Skeletal muscle cell (primary cell): ENCODE measurements at regions not wholly inside any gene's neighbourhood (a gene's known extent, or its start where the extent isn't known, plus 50 kb on each side); places are given as distances from the start of the nearest gene placed in this dataset.

ENCODE experiments used
- DNase-seq: peaks from one replicate; pipeline ENCODE4 v3.0.0-alpha.2; 2010; ENCODE audit warnings: low read depth
- H3K4me3 ChIP-seq: 2 replicates; pipeline ENCODE4 v1.5.1; 2011; ENCODE audit warnings: low read depth, mild to moderate bottlenecking, control low read depth, low read length, moderate library complexity

GRCh38 chr9:21653589-21653988 is 148.8 kb upstream of the MTAP start:
- H3K4me3 ChIP-seq = no peak overlapping the region
- no peak for DNase-seq

GRCh38 chr9:21656776-21657674 is 145.4 kb upstream of the MTAP start:
- H3K4me3 ChIP-seq = no peak overlapping the region
- peak; percentile 29 for DNase-seq

GRCh38 chr9:21657966-21658667 is 144.3 kb upstream of the MTAP start:
- DNase-seq = no peak
- H3K4me3 ChIP-seq = no peak overlapping the region

- no peak overlapping the region for H3K4me3 ChIP-seq
- DNase-seq = no peak
These were observed 141.5 kb upstream of the MTAP start for GRCh38 chr9:21660976-21661375.

- H3K4me3 ChIP-seq = no peak overlapping the region
- DNase-seq = no peak
These were observed 140.8 kb upstream of the MTAP start for GRCh38 chr9:21661626-21662025.

GRCh38 chr9:21668516-21668915 is 133.9 kb upstream of the MTAP start:
- DNase-seq = no peak
- no peak overlapping the region for H3K4me3 ChIP-seq

GRCh38 chr9:21669701-21670100 is 132.7 kb upstream of the MTAP start:
- no peak overlapping the region for H3K4me3 ChIP-seq

GRCh38 chr9:21670374-21670773 is 132.1 kb upstream of the MTAP start:
- no peak overlapping the region for H3K4me3 ChIP-seq
- no peak for DNase-seq

More at GRCh38 chr9:21669701-21670100, 132.7 kb upstream of the MTAP start:
- DNase-seq = no peak

GRCh38 chr9:21672140-21672539 is 130.3 kb upstream of the MTAP start:
- no peak for DNase-seq
- H3K4me3 ChIP-seq = no peak overlapping the region

- H3K4me3 ChIP-seq = no peak overlapping the region
- DNase-seq = no peak
These were observed 129.7 kb upstream of the MTAP start for GRCh38 chr9:21672761-21673160.

GRCh38 chr9:21674894-21675293 is 127.5 kb upstream of the MTAP start:
- no peak overlapping the region for H3K4me3 ChIP-seq
- DNase-seq = no peak

- peak overlapping the region; percentile 8 for H3K4me3 ChIP-seq
- DNase-seq = no peak
These were observed 125.0 kb upstream of the MTAP start for GRCh38 chr9:21677387-21677786.

- DNase-seq = peak; percentile 61
- peak overlapping the region; percentile 8 for H3K4me3 ChIP-seq
These were observed 124.6 kb upstream of the MTAP start for GRCh38 chr9:21677834-21678233.

GRCh38 chr9:21679432-21679831 is 123.0 kb upstream of the MTAP start:
- H3K4me3 ChIP-seq = no peak overlapping the region
- DNase-seq = no peak

GRCh38 chr9:21680590-21680989 is 121.8 kb upstream of the MTAP start:
- no peak overlapping the region for H3K4me3 ChIP-seq
- DNase-seq = no peak

GRCh38 chr9:21681641-21682040 is 120.8 kb upstream of the MTAP start:
- no peak overlapping the region for H3K4me3 ChIP-seq
- DNase-seq = peak; percentile 83

- no peak overlapping the region for H3K4me3 ChIP-seq
- no peak for DNase-seq
These were observed 120.1 kb upstream of the MTAP start for GRCh38 chr9:21682381-21682780.

GRCh38 chr9:21682981-21683380 is 119.5 kb upstream of the MTAP start:
- peak; percentile 78 for DNase-seq

GRCh38 chr9:21683484-21684175 is 118.8 kb upstream of the MTAP start:
- no peak overlapping the region for H3K4me3 ChIP-seq
- no peak for DNase-seq

More at GRCh38 chr9:21682981-21683380, 119.5 kb upstream of the MTAP start:
- no peak overlapping the region for H3K4me3 ChIP-seq

GRCh38 chr9:21684231-21684630 is 118.2 kb upstream of the MTAP start:
- no peak for DNase-seq
- H3K4me3 ChIP-seq = no peak overlapping the region
